Activated CD4-positive, alpha-beta T cell treated with anti-CD3 and anti-CD28 coated beads for 36 hours (primary cell): ENCODE measurements at regions not wholly inside any gene's neighbourhood (a gene's known extent, or its start where the extent isn't known, plus 50 kb on each side); places are given as distances from the start of the nearest gene placed in this dataset.

Experiments
- ATAC-seq: fragments of 200-7000 bp; cut with Tn5 transposase; one replicate; pipeline ENCODE4 v1.10.0; 2021; ENCODE audit warnings: mild to moderate bottlenecking, moderate library complexity
- CTCF ChIA-PET: fragments of 350-600 bp; sonication (Branson Sonifier 250); formaldehyde crosslinking; loops from one replicate; lab custom pipeline; 2021; ENCODE audit warnings: antibody characterized with exemption; lab: Charles Lee
- POLR2A ChIA-PET: fragments of 350-600 bp; sonication (Branson Sonifier 250); formaldehyde crosslinking; loops from one replicate; lab custom pipeline; 2021; ENCODE audit warnings: antibody characterized with exemption, inconsistent platforms; lab: Charles Lee
- DNase-seq: peaks from one replicate; pipeline ENCODE4 v3.0.0-alpha.2; 2020
- H3K27ac Mint-ChIP-seq: one replicate; pipeline ENCODE4 v1.8.0; 2021; ENCODE audit warnings: mixed read lengths
- H3K27me3 Mint-ChIP-seq: one replicate; pipeline ENCODE4 v1.8.0; 2021; ENCODE audit warnings: mixed read lengths
- H3K36me3 Mint-ChIP-seq: one replicate; pipeline ENCODE4 v1.8.0; 2021; ENCODE audit warnings: low read depth, mixed read lengths
- H3K4me1 Mint-ChIP-seq: one replicate; pipeline ENCODE4 v1.8.0; 2021; ENCODE audit warnings: mixed read lengths
- H3K4me3 Mint-ChIP-seq: one replicate; pipeline ENCODE4 v1.8.0; 2021; ENCODE audit warnings: mild to moderate bottlenecking, moderate library complexity, mixed read lengths
- H3K9me3 Mint-ChIP-seq: one replicate; pipeline ENCODE4 v1.8.0; 2021; ENCODE audit warnings: low read depth, mixed read lengths
- intact Hi-C, 2 experiments: fragments of 100-400 bp; cut with DNase I in 1 of 2; cut with micrococcal nuclease in 1 of 2; formaldehyde crosslinking; loops; one replicate each; pipeline versions ENCODE4 v1.14.2 to v1.15.1; 2022 to 2024; cut with DNase I, micrococcal nuclease

GRCh38 chr3:46090161-46090591 lies 62.9 kb upstream of the XCR1 start:
- intact Hi-C loops: loop anchor here in 1 of 2 experiments (1.0 to 2.0 kb wide), 2 partner anchors 8 to 279 kb away; no protein-coding TSS in a partner anchor
- Mint-ChIP-seq H3K4me3 (no peak overlapping the region), H3K27me3 (peaks cover 51% of the 10 kb centered on the region), H3K27ac (no peak overlapping the region), H3K36me3 (no peaks in the 10 kb centered on the region), H3K9me3 (no peaks in the 10 kb centered on the region), H3K4me1 (peaks cover 14% of the 10 kb centered on the region)
- DNase-seq: peak; percentile 59
- POLR2A ChIA-PET: interaction anchor here (0.6 kb wide), 1 partner anchor 869 kb away, joined by 3 read pairs; no protein-coding TSS in a partner anchor
- ATAC-seq: peak; percentile 94
- CTCF ChIA-PET: interaction anchor here (0.6 to 2.8 kb wide), 8 partner anchors 9 to 288 kb away, joined by 3 to 24 read pairs (median 4); partner anchors contain the start of genes CCR3 and CCR5

- Mint-ChIP-seq H3K27me3 (peaks cover 44% of the 10 kb centered on the region), H3K9me3 (no peaks in the 10 kb centered on the region), H3K4me1 (peaks cover 14% of the 10 kb centered on the region), H3K36me3 (no peaks in the 10 kb centered on the region), H3K27ac (no peak overlapping the region), H3K4me3 (no peak overlapping the region)
- intact Hi-C loops: loop anchor here in 1 of 2 experiments (1.0 to 2.0 kb wide), 2 partner anchors 9 to 279 kb away; no protein-coding TSS in a partner anchor
- ChIA-PET CTCF (interaction anchor here (0.6 to 2.8 kb wide), 7 partner anchors 11 to 287 kb away, joined by 3 to 24 read pairs (median 3); partner anchors contain the start of gene CCR5), POLR2A (interaction anchor here (0.6 kb wide), 1 partner anchor 870 kb away, joined by 3 read pairs; no protein-coding TSS in a partner anchor)
- DNase-seq: peak; percentile 51
- peak; percentile 54 for ATAC-seq
Observed at GRCh38 chr3:46089237-46090011, 62.1 kb upstream of the XCR1 start.

GRCh38 chr3:46087871-46088270 lies 60.6 kb upstream of the XCR1 start:
- ATAC-seq (no peak), DNase-seq (peak; percentile 25)
- peaks cover 31% of the 10 kb centered on the region for H3K27me3 Mint-ChIP-seq
- no peak overlapping the region for H3K4me3 Mint-ChIP-seq
- H3K36me3 Mint-ChIP-seq: no peaks in the 10 kb centered on the region
- ChIA-PET CTCF (interaction anchor here (1.1 to 1.6 kb wide), 2 partner anchors 11 to 282 kb away, joined by 3 to 6 read pairs; no protein-coding TSS in a partner anchor), POLR2A (no interaction called here)
- H3K27ac Mint-ChIP-seq: no peak overlapping the region
- no peaks in the 10 kb centered on the region for H3K9me3 Mint-ChIP-seq
- peaks cover 14% of the 10 kb centered on the region for H3K4me1 Mint-ChIP-seq
- intact Hi-C loops: no loop called here

- H3K27ac Mint-ChIP-seq: no peak overlapping the region
- DNase-seq: no peak
- H3K9me3 Mint-ChIP-seq: no peaks in the 10 kb centered on the region
- POLR2A ChIA-PET: no interaction called here
- CTCF ChIA-PET: interaction anchor here (1.1 to 1.6 kb wide), 4 partner anchors 10 to 291 kb away, joined by 3 to 6 read pairs (median 6); no protein-coding TSS in a partner anchor
- no peak for ATAC-seq
- H3K36me3 Mint-ChIP-seq: no peaks in the 10 kb centered on the region
- peaks cover 14% of the 10 kb centered on the region for H3K4me1 Mint-ChIP-seq
- H3K4me3 Mint-ChIP-seq: no peak overlapping the region
- H3K27me3 Mint-ChIP-seq: peaks cover 24% of the 10 kb centered on the region
- intact Hi-C loops: no loop called here
Observed at GRCh38 chr3:46086986-46087385, 59.7 kb upstream of the XCR1 start.

- POLR2A ChIA-PET: no interaction called here
- CTCF ChIA-PET: interaction anchor here (0.6 to 1.6 kb wide), 6 partner anchors 10 to 324 kb away, joined by 3 to 6 read pairs (median 3); no protein-coding TSS in a partner anchor
- Mint-ChIP-seq H3K27ac (no peak overlapping the region), H3K4me1 (peaks cover 14% of the 10 kb centered on the region), H3K9me3 (no peaks in the 10 kb centered on the region), H3K36me3 (no peaks in the 10 kb centered on the region), H3K27me3 (peaks cover 22% of the 10 kb centered on the region), H3K4me3 (no peak overlapping the region)
- DNase-seq: no peak
- intact Hi-C loops: no loop called here
- ATAC-seq: no peak
Observed at GRCh38 chr3:46086083-46086437, 58.8 kb upstream of the XCR1 start.

- DNase-seq (no peak), ATAC-seq (no peak)
- intact Hi-C loops: no loop called here
Observed at GRCh38 chr3:46085421-46086082, 58.3 kb upstream of the XCR1 start.

GRCh38 chr3:46083956-46084355 lies 56.7 kb upstream of the XCR1 start:
- peaks cover 24% of the 10 kb centered on the region for H3K27me3 Mint-ChIP-seq
- ATAC-seq: no peak
- intact Hi-C loops: no loop called here
- POLR2A ChIA-PET: no interaction called here
- CTCF ChIA-PET: interaction anchor here (0.6 to 2.5 kb wide), 12 partner anchors 12 to 323 kb away, joined by 3 to 19 read pairs (median 4); no protein-coding TSS in a partner anchor
- no peak for DNase-seq
- H3K4me1 Mint-ChIP-seq: peaks cover under 1% of the 10 kb centered on the region
- no peak overlapping the region for H3K27ac Mint-ChIP-seq
- no peak overlapping the region for H3K4me3 Mint-ChIP-seq
- H3K9me3 Mint-ChIP-seq: no peaks in the 10 kb centered on the region
- no peaks in the 10 kb centered on the region for H3K36me3 Mint-ChIP-seq

More at GRCh38 chr3:46085421-46086082, 58.3 kb upstream of the XCR1 start:
- H3K9me3 Mint-ChIP-seq: no peaks in the 10 kb centered on the region
- POLR2A ChIA-PET: interaction anchor here (0.7 kb wide), 1 partner anchor 504 kb away, joined by 3 read pairs; no protein-coding TSS in a partner anchor
- CTCF ChIA-PET: interaction anchor here (0.6 to 2.1 kb wide), 7 partner anchors 10 to 324 kb away, joined by 3 to 8 read pairs (median 3); no protein-coding TSS in a partner anchor
- H3K27me3 Mint-ChIP-seq: peaks cover 24% of the 10 kb centered on the region
- H3K27ac Mint-ChIP-seq: no peak overlapping the region
- H3K4me3 Mint-ChIP-seq: no peak overlapping the region
- H3K36me3 Mint-ChIP-seq: no peaks in the 10 kb centered on the region
- peaks cover 14% of the 10 kb centered on the region for H3K4me1 Mint-ChIP-seq

- CTCF ChIA-PET: interaction anchor here (0.6 to 2.5 kb wide), 5 partner anchors 8 to 260 kb away, joined by 3 to 19 read pairs (median 3); partner anchors contain the start of gene CXCR6
Observed at GRCh38 chr3:46082849-46083248, 55.6 kb upstream of the XCR1 start.

GRCh38 chr3:46082021-46082420 lies 54.7 kb upstream of the XCR1 start:
- no peak overlapping the region for H3K4me3 Mint-ChIP-seq
- peaks cover 26% of the 10 kb centered on the region for H3K27me3 Mint-ChIP-seq
- no peaks in the 10 kb centered on the region for H3K9me3 Mint-ChIP-seq
- CTCF ChIA-PET: interaction anchor here (0.5 to 6.6 kb wide), 6 partner anchors 9 to 296 kb away, joined by 3 to 71 read pairs (median 6); partner anchors contain the start of gene CCR5
- intact Hi-C loops: no loop called here
- H3K4me1 Mint-ChIP-seq: peaks cover 3% of the 10 kb centered on the region
- H3K27ac Mint-ChIP-seq: no peak overlapping the region
- ATAC-seq (no peak), DNase-seq (no peak)
- POLR2A ChIA-PET: no interaction called here
- H3K36me3 Mint-ChIP-seq: no peaks in the 10 kb centered on the region

More at GRCh38 chr3:46082849-46083248, 55.6 kb upstream of the XCR1 start:
- Mint-ChIP-seq H3K27me3 (peaks cover 23% of the 10 kb centered on the region), H3K36me3 (no peaks in the 10 kb centered on the region), H3K4me3 (no peak overlapping the region), H3K27ac (no peak overlapping the region), H3K4me1 (peaks cover 3% of the 10 kb centered on the region), H3K9me3 (no peaks in the 10 kb centered on the region)
- no peak for ATAC-seq
- POLR2A ChIA-PET: no interaction called here
- intact Hi-C loops: no loop called here
- no peak for DNase-seq

- ATAC-seq: no peak
- no peak overlapping the region for H3K27ac Mint-ChIP-seq
- peaks cover 23% of the 10 kb centered on the region for H3K27me3 Mint-ChIP-seq
- H3K4me3 Mint-ChIP-seq: no peak overlapping the region
- intact Hi-C loops: no loop called here
- H3K4me1 Mint-ChIP-seq: peaks cover 3% of the 10 kb centered on the region
- H3K9me3 Mint-ChIP-seq: no peaks in the 10 kb centered on the region
- ChIA-PET POLR2A (no interaction called here), CTCF (interaction anchor here (0.5 to 7.6 kb wide), 11 partner anchors 9 to 1350 kb away, joined by 3 to 269 read pairs (median 4); partner anchors contain the start of genes CCR5 and CXCR6)
- H3K36me3 Mint-ChIP-seq: no peaks in the 10 kb centered on the region
- DNase-seq: no peak
Observed at GRCh38 chr3:46080969-46081345, 53.7 kb upstream of the XCR1 start.
